Endothelial cell of umbilical vein (primary cell): ENCODE measurements at regions not wholly inside any gene's neighbourhood (a gene's known extent, or its start where the extent isn't known, plus 50 kb on each side); places are given as distances from the start of the nearest gene placed in this dataset.

Experiments used
- BruUV-seq: library from RNA; stranded (reverse); fragments of 400-500 nt; replicated peaks from 2 replicates; lab custom pipeline; 2021; lab: Mats Ljungman, UMichigan
- CTCF ChIA-PET: fragments of 300-600, 350-600 bp; sonication (Branson Sonifier 250); formaldehyde crosslinking; loops from one replicate; lab custom pipeline; 2021; ENCODE audit warnings: antibody characterized with exemption, inconsistent platforms; lab: Charles Lee
- POLR2A ChIA-PET: fragments of 300-600, 350-600 bp; sonication (Branson Sonifier 250); formaldehyde crosslinking; loops from one replicate; lab custom pipeline; 2021; ENCODE audit warnings: antibody characterized with exemption, inconsistent platforms; lab: Charles Lee
- DNase-seq: peaks from one replicate; pipeline ENCODE4 v3.0.0-alpha.2; 2011; ENCODE audit warnings: low read depth, low spot score
- FAIRE-seq: peaks from 2 replicates; lab custom pipeline; 2011; peaks lifted over from hg19 to GRCh38; lab: Jason Lieb, UNC
- H2AFZ ChIP-seq: 2 replicates; pipeline ENCODE4 v1.6.0; 2012; ENCODE audit warnings: low read depth, low read length, control low read depth, inconsistent platforms
- H3K27ac ChIP-seq: 2 replicates; pipeline ENCODE4 v1.5.1; 2011; ENCODE audit warnings: low read depth, mild to moderate bottlenecking, control low read depth, low read length, moderate library complexity; ENCODE audit not compliant: insufficient read depth
- H3K27me3 ChIP-seq, 2 experiments: 2 replicates each; pipeline versions ENCODE4 v1.6.0 to v1.6.1; 2011; ENCODE audit warnings: low read length in 2 of 2, mixed read lengths in 1 of 2; ENCODE audit not compliant: control insufficient read depth in 2 of 2, insufficient read depth in 2 of 2
- H3K36me3 ChIP-seq, 2 experiments: 2 replicates in 1 of 2; 3 replicates in 1 of 2; pipeline ENCODE4 v1.5.1; 2011; ENCODE audit warnings: low read length in 2 of 2, mild to moderate bottlenecking in 1 of 2, moderate library complexity in 1 of 2; ENCODE audit not compliant: control insufficient read depth in 2 of 2, insufficient read depth in 2 of 2; ENCODE audit errors: extremely low read depth in 1 of 2
- H3K4me1 ChIP-seq: 3 replicates; pipeline ENCODE4 v1.5.1; 2011; ENCODE audit warnings: mild to moderate bottlenecking, low read length; ENCODE audit not compliant: control insufficient read depth, insufficient read depth; ENCODE audit errors: extremely low read depth
- H3K4me2 ChIP-seq: 2 replicates; pipeline ENCODE4 v1.6.1; 2011; ENCODE audit warnings: low read length, control low read depth, mixed read lengths; ENCODE audit not compliant: insufficient read depth
- H3K4me3 ChIP-seq, 3 experiments: fragments of 200-600 bp in 1 of 3; sonication (generic), shearing (Covaris generic) in 1 of 3; replicated peaks in 1 of 3; 2 replicates each; pipeline ENCODE4 v1.5.1; 2011 to 2016; ENCODE audit warnings: control low read depth in 3 of 3, low read length in 3 of 3, mild to moderate bottlenecking in 2 of 3, inconsistent platforms in 1 of 3, low read depth in 1 of 3, moderate library complexity in 1 of 3; ENCODE audit not compliant: insufficient read depth in 1 of 3
- H3K79me2 ChIP-seq: 2 replicates; pipeline ENCODE4 v1.6.0; 2012; ENCODE audit warnings: low read length, inconsistent platforms; ENCODE audit not compliant: control insufficient read depth, insufficient read depth
- H3K9ac ChIP-seq: replicated peaks from 2 replicates; pipeline ENCODE3; 2011; ENCODE audit warnings: low read length, control low read depth; ENCODE audit not compliant: insufficient read depth; ENCODE audit errors: extremely low read depth
- H3K9me1 ChIP-seq: replicated peaks from 3 replicates; pipeline ENCODE4 v1.6.0; 2011; ENCODE audit warnings: mild to moderate bottlenecking, low read length; ENCODE audit not compliant: control insufficient read depth, insufficient read depth; ENCODE audit errors: extremely low read depth
- H3K9me3 ChIP-seq: replicated peaks from 2 replicates; pipeline ENCODE4 v1.5.1; 2012; ENCODE audit warnings: low read length, inconsistent platforms; ENCODE audit not compliant: control insufficient read depth, insufficient read depth
- H4K20me1 ChIP-seq: replicated peaks from 2 replicates; pipeline ENCODE3; 2011; ENCODE audit warnings: mild to moderate bottlenecking, low read length; ENCODE audit not compliant: control insufficient read depth, insufficient read depth; ENCODE audit errors: extremely low read depth
- EZH2 ChIP-seq: IDR thresholded peaks from 2 replicates; pipeline ENCODE4 v1.6.1; 2012; ENCODE audit warnings: borderline replicate concordance, low read depth, mild to moderate bottlenecking, moderate library complexity, low read length, inconsistent platforms; ENCODE audit not compliant: severe bottlenecking
- FOS ChIP-seq: IDR thresholded peaks from 2 replicates; pipeline ENCODE4 v1.6.1; 2011; ENCODE audit warnings: mild to moderate bottlenecking, low read length, moderate library complexity, borderline replicate concordance; ENCODE audit not compliant: insufficient read depth
- GATA2 ChIP-seq: IDR thresholded peaks from 2 replicates; pipeline ENCODE4 v1.7.0; 2011; ENCODE audit warnings: low read depth, mild to moderate bottlenecking, moderate library complexity, mixed read lengths, low read length; ENCODE audit not compliant: insufficient read length, insufficient read depth
- JUN ChIP-seq: IDR thresholded peaks from 2 replicates; pipeline ENCODE4 v1.6.1; 2011; ENCODE audit warnings: borderline replicate concordance, low read depth; ENCODE audit not compliant: insufficient read length, insufficient read depth
- MYC ChIP-seq: IDR thresholded peaks from one replicate; pipeline ENCODE4 v1.6.1; 2011; ENCODE audit warnings: mild to moderate bottlenecking, low read depth, low read length
- POLR2A ChIP-seq: IDR thresholded peaks from 2 replicates; pipeline ENCODE4 v1.6.1; 2012; ENCODE audit warnings: low read depth, mild to moderate bottlenecking, control low read depth, low read length
- POLR2AphosphoS5 ChIP-seq: IDR thresholded peaks from 2 replicates; pipeline ENCODE4 v1.6.1; 2012; ENCODE audit warnings: low read depth, mild to moderate bottlenecking, control low read depth, low read length, moderate library complexity; ENCODE audit not compliant: insufficient read depth
- dilution Hi-C: fragments of 300-500 bp; cut with MboI; formaldehyde crosslinking; loops from one replicate; pipeline ENCODE4 v1.15.0; 2019; ENCODE audit warnings: low sequenced_read_pairs; ENCODE audit not compliant: extremely low pct_ligation_motif_present
- intact Hi-C: fragments of 100-400 bp; cut with micrococcal nuclease; formaldehyde crosslinking; loops from one replicate; pipeline ENCODE4 v1.10.0; 2022
- TF ChIP-seq, protein P1 (sequence below), 2 donors: IDR thresholded peaks; 1 replicate in 1 of 2; 2 replicates in 1 of 2; pipeline ENCODE4 v1.5.1; 2011; ENCODE audit warnings: low read length in 2 of 2, mild to moderate bottlenecking in 2 of 2, moderate library complexity in 2 of 2, control low read depth in 1 of 2, inconsistent platforms in 1 of 2, low read depth in 1 of 2; ENCODE audit not compliant: insufficient read depth in 1 of 2; ENCODE audit errors: extremely low read depth in 1 of 2
- TF ChIP-seq, protein P2 (sequence below): IDR thresholded peaks from 2 replicates; pipeline ENCODE4 v1.6.1; 2011; ENCODE audit not compliant: insufficient read depth, insufficient read length

- intact Hi-C loops (no loop called here), dilution Hi-C loops (no loop called here)
- H3K9ac ChIP-seq = no peak overlapping the region
- H3K27me3 ChIP-seq = peaks cover 0 to 13% of the 10 kb centered on the region in 2 experiments
- no peak overlapping the region for H3K4me2 ChIP-seq
- no peak for DNase-seq
- no peaks in the 10 kb centered on the region for H3K36me3 ChIP-seq
- no peak overlapping the region for H3K27ac ChIP-seq
- H2AFZ ChIP-seq = no peak overlapping the region
- ChIA-PET POLR2A (no interaction called here), CTCF (interaction anchor here (1.1 to 1.5 kb wide), 2 partner anchors 10 to 11 kb away, joined by 3 to 4 read pairs; no protein-coding TSS in a partner anchor)
- BruUV-seq = no TSS peak
- H3K9me3 ChIP-seq = no peaks in the 10 kb centered on the region
- TF ChIP-seq FOS = no peak
- TF ChIP-seq, protein P1, sequence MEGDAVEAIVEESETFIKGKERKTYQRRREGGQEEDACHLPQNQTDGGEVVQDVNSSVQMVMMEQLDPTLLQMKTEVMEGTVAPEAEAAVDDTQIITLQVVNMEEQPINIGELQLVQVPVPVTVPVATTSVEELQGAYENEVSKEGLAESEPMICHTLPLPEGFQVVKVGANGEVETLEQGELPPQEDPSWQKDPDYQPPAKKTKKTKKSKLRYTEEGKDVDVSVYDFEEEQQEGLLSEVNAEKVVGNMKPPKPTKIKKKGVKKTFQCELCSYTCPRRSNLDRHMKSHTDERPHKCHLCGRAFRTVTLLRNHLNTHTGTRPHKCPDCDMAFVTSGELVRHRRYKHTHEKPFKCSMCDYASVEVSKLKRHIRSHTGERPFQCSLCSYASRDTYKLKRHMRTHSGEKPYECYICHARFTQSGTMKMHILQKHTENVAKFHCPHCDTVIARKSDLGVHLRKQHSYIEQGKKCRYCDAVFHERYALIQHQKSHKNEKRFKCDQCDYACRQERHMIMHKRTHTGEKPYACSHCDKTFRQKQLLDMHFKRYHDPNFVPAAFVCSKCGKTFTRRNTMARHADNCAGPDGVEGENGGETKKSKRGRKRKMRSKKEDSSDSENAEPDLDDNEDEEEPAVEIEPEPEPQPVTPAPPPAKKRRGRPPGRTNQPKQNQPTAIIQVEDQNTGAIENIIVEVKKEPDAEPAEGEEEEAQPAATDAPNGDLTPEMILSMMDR (IDR thresholded peaks at IDR 0.05; ENCODE audit: extremely low read depth in 1 of 2, insufficient read depth in 1 of 2, low read depth in 1 of 2, low read length in 2 of 2) = no peak
- no peak for TF ChIP-seq POLR2A
- no peak for TF ChIP-seq GATA2
- TF ChIP-seq, protein P2, sequence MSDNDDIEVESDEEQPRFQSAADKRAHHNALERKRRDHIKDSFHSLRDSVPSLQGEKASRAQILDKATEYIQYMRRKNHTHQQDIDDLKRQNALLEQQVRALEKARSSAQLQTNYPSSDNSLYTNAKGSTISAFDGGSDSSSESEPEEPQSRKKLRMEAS = no peak
- no peak for TF ChIP-seq EZH2
- no peak for TF ChIP-seq POLR2AphosphoS5
- no peak for TF ChIP-seq MYC
- no peak for TF ChIP-seq JUN
- H3K4me3 ChIP-seq = no peak overlapping the region
- H3K9me1 ChIP-seq = no peaks in the 10 kb centered on the region
- H3K79me2 ChIP-seq = no peaks in the 10 kb centered on the region
- H3K4me1 ChIP-seq = no peaks in the 10 kb centered on the region
- no peak for FAIRE-seq
- H4K20me1 ChIP-seq = no peaks in the 10 kb centered on the region
Observed at GRCh38 chr10:71158902-71159301, 53.5 kb upstream of the UNC5B start.
